GM12878 (cell line): ENCODE measurements at regions not wholly inside any gene's neighbourhood (a gene's known extent, or its start where the extent isn't known, plus 50 kb on each side); places are given as distances from the start of the nearest gene placed in this dataset.

Experiments used
- ATAC-seq: fragments of 200-7000 bp; cut with Tn5 transposase; 3 replicates; pipeline ENCODE4 v1.9.1; 2020; ENCODE audit warnings: mild to moderate bottlenecking, moderate library complexity
- BruUV-seq: library from RNA; stranded (reverse); fragments of 400-500 nt; replicated peaks from 2 replicates; lab custom pipeline; 2021; lab: Mats Ljungman, UMichigan
- CTCF ChIA-PET: fragments of 300-600 bp; sonication (Branson Sonifier 250); formaldehyde crosslinking; extraction: SDS; loops from one replicate; lab custom pipeline; 2021; ENCODE audit warnings: inconsistent platforms; lab: Yijun Ruan, JAX
- POLR2A ChIA-PET: fragments of 350-600 bp; formaldehyde crosslinking; extraction: SDS; loops from one replicate; lab custom pipeline; 2021; ENCODE audit warnings: inconsistent platforms; lab: Charles Lee
- RAD21 ChIA-PET: fragments of 300-600 bp; sonication (Branson Sonifier 250); formaldehyde crosslinking; loops from one replicate; lab custom pipeline; 2023; ENCODE audit warnings: antibody characterized with exemption; ENCODE audit not compliant: unreplicated experiment; lab: Charles Lee
- SMC1A ChIA-PET: fragments of 300-600 bp; sonication (Branson Sonifier 250); formaldehyde crosslinking; loops from one replicate; lab custom pipeline; 2023; ENCODE audit not compliant: unreplicated experiment, uncharacterized antibody; lab: Charles Lee
- DNase-seq: peaks from one replicate; pipeline ENCODE4 v3.0.0-alpha.2; 2011; ENCODE audit warnings: low read depth, low spot score
- FAIRE-seq: peaks from 3 replicates; lab custom pipeline; 2011; peaks lifted over from hg19 to GRCh38; lab: Jason Lieb, UNC
- H2AFZ ChIP-seq: 2 replicates; pipeline ENCODE4 v1.6.0; 2011; ENCODE audit warnings: low read depth, low read length, control low read depth; ENCODE audit not compliant: control insufficient read depth
- H3K27ac ChIP-seq: 2 replicates; pipeline ENCODE4 v1.5.1; 2011; ENCODE audit warnings: control low read depth; ENCODE audit not compliant: control insufficient read depth, insufficient read depth
- H3K27me3 ChIP-seq, 2 experiments: replicated peaks in 1 of 2; 2 replicates each; pipeline versions ENCODE4 v1.6.0 to v1.6.1; 2011; ENCODE audit warnings: low read length in 1 of 2; ENCODE audit not compliant: control insufficient read depth in 2 of 2, insufficient read depth in 2 of 2
- H3K36me3 ChIP-seq, 2 experiments: 2 replicates each; pipeline ENCODE4 v1.5.1; 2011; ENCODE audit warnings: low read length in 1 of 2; ENCODE audit not compliant: control insufficient read depth in 2 of 2, insufficient read depth in 2 of 2
- H3K4me1 ChIP-seq: 2 replicates; pipeline ENCODE4 v1.6.1; 2011; ENCODE audit warnings: mild to moderate bottlenecking, low read length, moderate library complexity, mixed read lengths; ENCODE audit not compliant: control insufficient read depth, insufficient read depth
- H3K4me2 ChIP-seq: 2 replicates; pipeline ENCODE4 v1.6.0; 2011; ENCODE audit warnings: control low read depth; ENCODE audit not compliant: control insufficient read depth, insufficient read depth
- H3K4me3 ChIP-seq: fragments of 200-600 bp; sonication (generic); 2 replicates; pipeline ENCODE4 v1.5.1; 2016
- H3K79me2 ChIP-seq: 2 replicates; pipeline ENCODE4 v1.6.0; 2011; ENCODE audit warnings: low read length; ENCODE audit not compliant: control insufficient read depth, insufficient read depth
- H3K9ac ChIP-seq: 2 replicates; pipeline ENCODE4 v1.8.0; 2011; ENCODE audit warnings: low read length, control low read depth, mixed read lengths; ENCODE audit not compliant: control insufficient read depth, insufficient read depth
- H3K9me3 ChIP-seq: replicated peaks from 3 replicates; pipeline ENCODE4 v1.5.1; 2011; ENCODE audit warnings: mild to moderate bottlenecking, low read length; ENCODE audit not compliant: control insufficient read depth, insufficient read depth
- H4K20me1 ChIP-seq: 2 replicates; pipeline ENCODE4 v1.6.0; 2011; ENCODE audit not compliant: control insufficient read depth, insufficient read depth
- BMI1 ChIP-seq: fragments of 450-650 bp; IDR thresholded peaks from 2 replicates; pipeline ENCODE4 v1.6.1; 2016; ENCODE audit warnings: mild to moderate bottlenecking, moderate library complexity, borderline replicate concordance
- CBX5 ChIP-seq: sonication (generic); IDR thresholded peaks from 2 replicates; pipeline ENCODE4 v1.6.1; 2016; ENCODE audit warnings: low read depth, moderate library complexity, mild to moderate bottlenecking, inconsistent platforms
- CHD2 ChIP-seq: IDR thresholded peaks from 2 replicates; pipeline ENCODE4 v1.6.1; 2011; ENCODE audit warnings: low read depth, low read length, improper control_type of control experiment, borderline replicate concordance
- ESRRA ChIP-seq: IDR thresholded peaks from 2 replicates; pipeline ENCODE4 v1.6.1; 2012; ENCODE audit warnings: mild to moderate bottlenecking, low read length, improper control_type of control experiment
- GABPA ChIP-seq: IDR thresholded peaks from 2 replicates; pipeline ENCODE4 v1.6.1; 2014; ENCODE audit warnings: antibody characterized with exemption, low read depth, mild to moderate bottlenecking, inconsistent platforms
- HSF1 ChIP-seq: fragments of 150-350 bp; IDR thresholded peaks from 2 replicates; pipeline ENCODE4 v1.6.1; 2014; ENCODE audit warnings: mild to moderate bottlenecking, low read depth, low read length
- JUNB ChIP-seq: IDR thresholded peaks from 2 replicates; pipeline ENCODE4 v1.6.1; 2016; ENCODE audit warnings: antibody characterized with exemption, mild to moderate bottlenecking
- MEF2A ChIP-seq: IDR thresholded peaks from 2 replicates; pipeline ENCODE4 v1.6.1; 2011; ENCODE audit warnings: low read depth, mild to moderate bottlenecking, low read length, moderate library complexity; ENCODE audit not compliant: insufficient read depth
- MYB ChIP-seq: fragments of 150-350 bp; IDR thresholded peaks from 2 replicates; pipeline ENCODE4 v1.6.1; 2014; ENCODE audit warnings: mild to moderate bottlenecking, low read depth, low read length, borderline replicate concordance
- POU2F2 ChIP-seq: IDR thresholded peaks from 3 replicates; pipeline ENCODE4 v1.6.1; 2011; ENCODE audit warnings: low read depth, mild to moderate bottlenecking, low read length, borderline replicate concordance
- SREBF1 ChIP-seq: IDR thresholded peaks from 2 replicates; pipeline ENCODE4 v1.6.1; 2012; ENCODE audit warnings: mild to moderate bottlenecking, low read length
- SREBF2 ChIP-seq: IDR thresholded peaks from 2 replicates; pipeline ENCODE4 v1.6.1; 2012; ENCODE audit warnings: mild to moderate bottlenecking, low read length
- SUZ12 ChIP-seq: fragments of 200-600 bp; sonication (generic); IDR thresholded peaks from one replicate; pipeline ENCODE4 v1.6.1; 2018; ENCODE audit warnings: antibody characterized with exemption, mild to moderate bottlenecking; ENCODE audit not compliant: unreplicated experiment
- TAF1 ChIP-seq: IDR thresholded peaks from 2 replicates; pipeline ENCODE4 v1.6.1; 2011; ENCODE audit warnings: mild to moderate bottlenecking, low read depth, low read length, borderline replicate concordance
- WGBS: methylation state at CpG from one replicate; pipeline ENCODE4 v1.1.6; 2016; ENCODE audit warnings: low lambda C conversion rate; ENCODE audit not compliant: insufficient replicate concordance, insufficient coverage; ENCODE audit errors: missing lambda C conversion rate; 5-methylcytosine and 5-hydroxymethylcytosine counted together
- in situ Hi-C: fragments of 300-500 bp; cut with MboI; formaldehyde crosslinking; loops from 9 replicates; pipeline ENCODE4 v1.14.3; 2018; ENCODE audit warnings: mixed read lengths
- intact Hi-C: fragments of 100-400 bp; cut with micrococcal nuclease; formaldehyde crosslinking; loops from one replicate; pipeline ENCODE4 v1.14.2; 2022; ENCODE audit not compliant: unreplicated experiment

GRCh38 chr2:200039724-200040650 is 84.6 kb downstream of the MAIP1 start:
- H3K79me2 ChIP-seq, result no peaks in the 10 kb centered on the region
- ChIA-PET SMC1A (no interaction called here), POLR2A (no interaction called here), RAD21 (no interaction called here), CTCF (no interaction called here)
- no peak overlapping the region for H2AFZ ChIP-seq
- H3K27ac ChIP-seq, result no peak overlapping the region
- no peak overlapping the region for H3K4me2 ChIP-seq
- DNase-seq, result no peak
- no peaks in the 10 kb centered on the region for H3K4me1 ChIP-seq
- no peak for ATAC-seq
- no peaks in the 10 kb centered on the region for H4K20me1 ChIP-seq
- no peaks in the 10 kb centered on the region for H3K27me3 ChIP-seq
- no peaks in the 10 kb centered on the region for H3K9me3 ChIP-seq
- BruUV-seq, result no TSS peak
- TF ChIP-seq TAF1 (no peak), MEF2A (no peak), GABPA (no peak), CBX5 (no peak), POU2F2 (no peak), CHD2 (no peak)
- 36% methylated on average over 7 of the region's 7 CpGs for WGBS
- no peak overlapping the region for H3K4me3 ChIP-seq
- no peak for FAIRE-seq
- intact Hi-C loops, result no loop called here
- H3K9ac ChIP-seq, result no peak overlapping the region
- in situ Hi-C loops, result no loop called here
- no peaks in the 10 kb centered on the region for H3K36me3 ChIP-seq

- H3K79me2 ChIP-seq, result no peaks in the 10 kb centered on the region
- no TSS peak for BruUV-seq
- no peak overlapping the region for H3K4me3 ChIP-seq
- 5% methylated on average over 2 of the region's 2 CpGs for WGBS
- no peak overlapping the region for H3K4me2 ChIP-seq
- intact Hi-C loops, result no loop called here
- no peaks in the 10 kb centered on the region for H3K27me3 ChIP-seq
- H3K9ac ChIP-seq, result no peak overlapping the region
- CTCF ChIA-PET, result no interaction called here
- RAD21 ChIA-PET, result no interaction called here
- H2AFZ ChIP-seq, result no peak overlapping the region
- no peaks in the 10 kb centered on the region; the same call in 2 of the 3 replicates for H3K9me3 ChIP-seq
- no peak for TF ChIP-seq SUZ12
- TF ChIP-seq HSF1, result no peak
- no peak for TF ChIP-seq SREBF1
- no peak for TF ChIP-seq SREBF2
- TF ChIP-seq ESRRA, result no peak
- TF ChIP-seq BMI1, result no peak
- no peak for TF ChIP-seq JUNB
- TF ChIP-seq MYB, result no peak
- in situ Hi-C loops, result no loop called here
- POLR2A ChIA-PET, result no interaction called here
- no peak for ATAC-seq
- H3K4me1 ChIP-seq, result no peaks in the 10 kb centered on the region
- FAIRE-seq, result no peak
- H3K36me3 ChIP-seq, result no peaks in the 10 kb centered on the region
- H4K20me1 ChIP-seq, result no peaks in the 10 kb centered on the region
- no peak for DNase-seq
- SMC1A ChIA-PET, result no interaction called here
- no peak overlapping the region for H3K27ac ChIP-seq
These were observed 85.4 kb downstream of the MAIP1 start for GRCh38 chr2:200040831-200041230.
